ENCODE measurements at regions not wholly inside any gene's neighbourhood (a gene's known extent, or its start where the extent isn't known, plus 50 kb on each side); places are given as distances from the start of the nearest gene placed in this dataset.

DNA sequence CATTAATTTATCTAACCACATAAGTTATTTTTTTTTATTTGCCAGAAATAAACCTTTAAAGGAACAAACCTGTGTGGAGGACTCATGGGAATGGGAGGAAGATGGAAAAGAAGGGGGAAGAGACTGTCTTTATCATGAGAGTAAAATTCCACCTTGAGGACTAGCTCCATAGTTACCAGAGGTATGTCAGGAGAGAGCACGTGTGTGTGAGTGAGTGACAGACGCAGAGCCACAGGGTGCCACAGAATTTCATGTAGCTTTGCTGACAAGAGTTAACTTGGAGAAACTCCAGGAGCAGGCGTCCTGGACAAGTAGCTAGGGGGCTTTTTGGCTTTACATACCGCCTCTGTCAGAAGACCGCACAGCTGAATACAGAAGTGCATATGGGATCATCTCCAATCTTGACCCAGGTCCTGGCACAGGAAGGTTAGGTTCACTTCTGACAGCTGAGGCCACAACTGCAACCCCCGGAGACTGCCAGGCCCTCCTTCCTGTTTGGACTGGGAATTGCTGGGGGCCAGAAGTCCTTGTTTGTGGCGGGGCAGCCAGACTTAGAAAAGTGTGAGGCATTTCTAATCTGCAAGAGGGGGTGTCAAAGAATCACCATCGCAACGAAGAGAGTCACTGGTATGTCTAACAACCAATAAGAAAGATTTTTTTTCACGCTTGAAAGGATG, 197.8 kb upstream of the TPM1 start:
- Histone ChIP-seq H3K79me2 (no peaks in the 10 kb centered on the region), H3K9ac (no peak overlapping the region), H3K27ac (no peak overlapping the region), H3K4me3 (ENCODE audit: low read depth, low read length) (no peak overlapping the region), H3K9me3 (ENCODE audit: control insufficient read depth, low read length) (no peaks in the 10 kb centered on the region), H3K36me3 (ENCODE audit: control insufficient read depth, insufficient read depth, low read length) (no peaks in the 10 kb centered on the region), H2AFZ (no peak overlapping the region), H3K4me2 (ENCODE audit: low read length) (no peak overlapping the region), H3K27me3 (ENCODE audit: control insufficient read depth, insufficient read depth, low read length) (no peaks in the 10 kb centered on the region), H3K4me1 (no peaks in the 10 kb centered on the region)
- TF ChIP-seq, protein P1, sequence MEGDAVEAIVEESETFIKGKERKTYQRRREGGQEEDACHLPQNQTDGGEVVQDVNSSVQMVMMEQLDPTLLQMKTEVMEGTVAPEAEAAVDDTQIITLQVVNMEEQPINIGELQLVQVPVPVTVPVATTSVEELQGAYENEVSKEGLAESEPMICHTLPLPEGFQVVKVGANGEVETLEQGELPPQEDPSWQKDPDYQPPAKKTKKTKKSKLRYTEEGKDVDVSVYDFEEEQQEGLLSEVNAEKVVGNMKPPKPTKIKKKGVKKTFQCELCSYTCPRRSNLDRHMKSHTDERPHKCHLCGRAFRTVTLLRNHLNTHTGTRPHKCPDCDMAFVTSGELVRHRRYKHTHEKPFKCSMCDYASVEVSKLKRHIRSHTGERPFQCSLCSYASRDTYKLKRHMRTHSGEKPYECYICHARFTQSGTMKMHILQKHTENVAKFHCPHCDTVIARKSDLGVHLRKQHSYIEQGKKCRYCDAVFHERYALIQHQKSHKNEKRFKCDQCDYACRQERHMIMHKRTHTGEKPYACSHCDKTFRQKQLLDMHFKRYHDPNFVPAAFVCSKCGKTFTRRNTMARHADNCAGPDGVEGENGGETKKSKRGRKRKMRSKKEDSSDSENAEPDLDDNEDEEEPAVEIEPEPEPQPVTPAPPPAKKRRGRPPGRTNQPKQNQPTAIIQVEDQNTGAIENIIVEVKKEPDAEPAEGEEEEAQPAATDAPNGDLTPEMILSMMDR (IDR thresholded peaks at IDR 0.05): no peak

DNA sequence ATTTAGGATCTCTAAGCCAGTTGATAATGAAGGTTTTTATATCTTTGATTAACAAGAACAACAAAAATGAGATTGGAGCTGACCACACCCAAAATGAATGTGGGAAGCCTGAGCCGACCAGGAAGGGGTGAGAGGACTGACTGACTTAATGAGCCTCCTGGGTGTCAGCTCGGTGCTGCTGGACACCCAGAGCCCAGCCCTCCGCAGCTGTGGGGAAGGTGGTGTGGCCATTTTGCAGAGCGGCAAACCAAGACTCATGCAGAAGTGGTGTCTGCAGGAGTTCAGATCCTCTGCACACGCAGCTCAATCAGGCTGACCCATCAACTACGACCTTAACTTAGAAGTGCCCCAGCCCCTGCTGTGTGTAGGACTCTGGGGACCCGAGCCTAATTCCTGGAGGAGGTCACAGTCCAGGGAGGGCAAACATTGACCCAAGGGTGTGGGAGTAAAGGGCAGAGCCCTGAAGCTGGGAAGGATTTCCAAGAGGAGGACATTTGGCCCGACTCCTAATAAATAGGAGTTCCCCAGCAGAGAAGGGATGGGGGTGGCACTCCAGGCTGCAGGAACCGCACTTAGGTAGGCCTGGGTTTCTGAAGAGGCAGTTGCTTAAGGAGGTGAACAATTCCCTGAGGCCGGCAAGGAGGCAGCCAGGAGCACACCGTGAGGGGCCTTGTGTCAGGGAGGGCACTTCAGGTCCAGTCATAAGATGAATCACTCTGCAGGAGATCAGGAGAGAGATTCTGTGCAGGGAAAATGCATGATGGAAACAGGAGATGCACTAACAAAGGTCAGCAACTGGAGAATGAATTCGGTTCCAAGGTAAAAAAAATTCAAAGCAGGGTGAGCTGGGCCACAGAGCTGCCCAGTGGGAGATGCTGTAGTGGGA, 197.1 kb upstream of the TPM1 start:
- H3K79me2 ChIP-seq: no peaks in the 10 kb centered on the region
- H3K27ac ChIP-seq: no peak overlapping the region
- TF ChIP-seq, protein P1 (IDR thresholded peaks at IDR 0.05): no peak
- H3K4me3 ChIP-seq (ENCODE audit: low read depth, low read length): no peak overlapping the region
- H3K36me3 ChIP-seq (ENCODE audit: control insufficient read depth, insufficient read depth, low read length): no peaks in the 10 kb centered on the region
- H2AFZ ChIP-seq: no peak overlapping the region
- no peaks in the 10 kb centered on the region for H3K9me3 ChIP-seq (ENCODE audit: control insufficient read depth, low read length)
- no peak overlapping the region for H3K4me2 ChIP-seq (ENCODE audit: low read length)
- H3K9ac ChIP-seq: no peak overlapping the region
- H3K4me1 ChIP-seq: no peaks in the 10 kb centered on the region
- no peaks in the 10 kb centered on the region for H3K27me3 ChIP-seq (ENCODE audit: control insufficient read depth, insufficient read depth, low read length)

DNA sequence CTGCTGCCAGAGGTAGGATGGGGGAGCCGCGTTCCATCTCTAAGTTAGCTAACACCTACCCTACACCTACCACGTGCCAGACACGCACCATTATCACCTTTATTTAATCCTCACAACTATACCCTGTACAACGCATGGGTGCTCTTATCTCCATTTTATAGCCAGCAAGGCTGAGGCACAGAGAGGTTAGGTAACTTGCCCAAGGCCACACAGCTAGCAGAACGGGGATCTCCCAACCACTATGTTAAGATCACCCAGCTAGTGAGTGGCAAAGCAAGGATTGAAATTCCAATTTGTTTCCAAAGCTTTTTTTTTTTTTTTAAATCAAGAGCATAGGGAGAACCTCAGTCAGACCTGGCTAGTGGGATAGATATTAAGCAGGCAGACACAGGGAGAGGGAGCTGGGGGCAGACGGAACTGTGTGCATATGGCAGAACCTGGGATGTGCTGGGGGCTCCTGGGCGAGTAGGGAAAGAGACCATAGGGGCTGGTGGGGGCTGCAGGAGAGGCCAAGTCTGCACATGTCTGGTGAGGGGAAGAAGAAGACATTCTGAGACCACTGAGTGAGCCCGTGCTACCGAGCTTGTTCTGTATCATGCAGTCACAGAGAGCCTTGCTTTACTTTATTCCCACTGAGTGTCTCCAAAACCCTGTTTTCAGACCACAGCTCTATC, 196.3 kb upstream of the TPM1 start:
- no peaks in the 10 kb centered on the region for H3K4me1 ChIP-seq
- H3K36me3 ChIP-seq (ENCODE audit: control insufficient read depth, insufficient read depth, low read length): no peaks in the 10 kb centered on the region

DNA sequence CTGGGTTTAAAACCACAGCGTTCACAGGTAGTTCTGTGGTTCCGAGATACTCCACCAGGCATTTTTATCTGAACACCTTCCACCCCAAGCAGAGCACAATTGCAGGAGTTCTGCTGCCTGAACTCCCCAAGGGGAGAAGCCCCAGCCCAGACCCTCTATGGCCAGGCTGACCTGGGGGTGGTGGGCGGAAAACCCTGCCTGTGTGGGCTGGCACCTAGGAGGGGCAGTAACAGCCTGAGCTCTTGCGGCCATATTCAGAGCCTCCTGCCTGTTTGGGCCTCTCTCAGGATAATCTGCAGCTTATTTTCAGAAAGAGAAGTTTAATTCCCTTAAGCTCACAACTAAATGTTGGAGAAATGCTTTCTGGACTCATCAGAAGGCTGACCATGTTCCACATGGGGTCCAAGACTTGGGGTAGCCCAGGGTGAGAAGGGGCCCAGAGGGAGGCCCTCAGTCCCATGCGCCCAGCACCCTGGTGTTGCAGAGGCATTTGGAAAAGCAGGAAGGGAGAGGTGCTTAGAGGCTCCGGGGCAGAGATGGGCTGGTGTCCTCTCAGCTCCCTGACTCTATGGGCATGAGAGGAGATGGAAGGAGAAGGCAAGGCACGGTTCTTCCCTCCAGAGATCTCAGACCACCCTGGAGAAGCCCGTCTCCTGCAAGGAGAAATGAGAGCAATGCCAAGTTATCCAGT, 195.6 kb upstream of the TPM1 start:
- no peak overlapping the region for H3K9ac ChIP-seq
- no peaks in the 10 kb centered on the region for H3K4me1 ChIP-seq
- no peak overlapping the region for H2AFZ ChIP-seq
- no peak overlapping the region for H3K4me2 ChIP-seq (ENCODE audit: low read length)
- H3K79me2 ChIP-seq: no peaks in the 10 kb centered on the region
- H3K27me3 ChIP-seq (ENCODE audit: control insufficient read depth, insufficient read depth, low read length): no peaks in the 10 kb centered on the region
- no peak overlapping the region for H3K4me3 ChIP-seq (ENCODE audit: low read depth, low read length)
- H3K36me3 ChIP-seq (ENCODE audit: control insufficient read depth, insufficient read depth, low read length): no peaks in the 10 kb centered on the region
- TF ChIP-seq, protein P1 (IDR thresholded peaks at IDR 0.05): no peak
- H3K27ac ChIP-seq: no peak overlapping the region
- H3K9me3 ChIP-seq (ENCODE audit: control insufficient read depth, low read length): no peaks in the 10 kb centered on the region

More for the DNA sequence above, 196.3 kb upstream of the TPM1 start:
- Histone ChIP-seq H3K79me2 (no peaks in the 10 kb centered on the region), H3K4me2 (ENCODE audit: low read length) (no peak overlapping the region), H3K4me3 (ENCODE audit: low read depth, low read length) (no peak overlapping the region), H3K27me3 (ENCODE audit: control insufficient read depth, insufficient read depth, low read length) (no peaks in the 10 kb centered on the region), H3K27ac (no peak overlapping the region), H2AFZ (no peak overlapping the region), H3K9ac (no peak overlapping the region), H3K9me3 (ENCODE audit: control insufficient read depth, low read length) (no peaks in the 10 kb centered on the region)
- TF ChIP-seq, protein P1 (IDR thresholded peaks at IDR 0.05): no peak
